Heart right ventricle (tissue), 16 donors: ENCODE measurements at regions not wholly inside any gene's neighbourhood (a gene's known extent, or its start where the extent isn't known, plus 50 kb on each side); places are given as distances from the start of the nearest gene placed in this dataset.

Experiments used
- ATAC-seq, 8 donors: fragments of 200-7000 bp; cut with Tn5 transposase; one replicate each; pipeline ENCODE4 v1.9.1; 2020; ENCODE audit warnings: mild to moderate bottlenecking in 8 of 8, moderate library complexity in 8 of 8, moderate number of reproducible peaks in 1 of 8
- DNase-seq, 2 donors: peaks; one replicate each; pipeline ENCODE4 v3.0.0-alpha.2; 2020
- H3K27ac ChIP-seq, 10 donors: fragments of 200-600 bp; sonication (generic) in 2 of 10; one replicate each; pipeline versions ENCODE4 v1.5.0 to v1.8.0; 2020 to 2022; ENCODE audit warnings: mild to moderate bottlenecking in 3 of 10
- H3K27me3 ChIP-seq, 7 donors: fragments of 200-600 bp; one replicate each; pipeline ENCODE4 v1.8.0; 2021 to 2022; ENCODE audit warnings: mild to moderate bottlenecking in 2 of 7
- H3K36me3 ChIP-seq, 9 donors: fragments of 200-600 bp; sonication (generic) in 1 of 9; one replicate each; pipeline versions ENCODE4 v1.5.0 to v1.8.0; 2020 to 2022; ENCODE audit warnings: mild to moderate bottlenecking in 2 of 9
- H3K4me1 ChIP-seq, 9 donors: fragments of 200-600 bp; sonication (generic) in 1 of 9; one replicate each; pipeline versions ENCODE4 v1.5.0 to v1.8.0; 2020 to 2022; ENCODE audit warnings: mild to moderate bottlenecking in 4 of 9
- H3K4me3 ChIP-seq, 10 donors: fragments of 200-600 bp; sonication (generic) in 2 of 10; one replicate each; pipeline versions ENCODE4 v1.5.0 to v1.8.0; 2020 to 2022; ENCODE audit warnings: mild to moderate bottlenecking in 7 of 10, moderate library complexity in 2 of 10
- H3K9me3 ChIP-seq, 11 donors: fragments of 200-600 bp in 10 of 11; sonication (generic) in 2 of 11; one replicate each; pipeline versions ENCODE4 v1.5.0 to v1.8.0; 2013 to 2022; ENCODE audit warnings: mild to moderate bottlenecking in 2 of 11, control low read depth in 1 of 11, moderate library complexity in 1 of 11
- CTCF ChIP-seq, 9 donors: fragments of 200-600 bp; sonication (generic) in 2 of 9; IDR thresholded peaks; one replicate each; pipeline versions ENCODE4 v1.5.0 to v1.8.0; 2021 to 2022; ENCODE audit warnings: antibody characterized with exemption in 9 of 9, mild to moderate bottlenecking in 5 of 9, moderate library complexity in 1 of 9
- WGBS, 2 donors: extraction: QIAGEN DNeasy Blood & Tissue Kit; methylation state at CpG; one replicate each; pipeline ENCODE4 v1.1.7; 2013; ENCODE audit warnings: inconsistent platforms in 1 of 2; 5-methylcytosine and 5-hydroxymethylcytosine counted together
- intact Hi-C, 10 donors: fragments of 100-400 bp; cut with DNase I; formaldehyde crosslinking; loops; one replicate each; pipeline versions ENCODE4 v1.11.1 to v1.14.2; 2022
- donor health status: Arrhythmogenic right ventricular cardiomyopathy.
- donor health status: ischemic (EF 13 %, LVEDD 7.1; RV severe dilation, severe dysfunction).
- donor health status: healthy with polysubstance abuse.
- donor health status: DM: no; HTN: yes; CAD: no.
- donor health status: DM: no; HTN: no; CAD: no.
- donor health status: ischemic (EF 25% LVEDD 6.9; RV normal size, moderate dysfunction).
- donor health status: ischemic (EF 25% LVEDD 5.7; RV mildly dilated, moderate dysfunction).
- donor health status: healthy.
- donor health status: DM: yes; HTN: yes; CAD: no.
- donor health status: Ischemic cardiomyopathy.
- donor health status: ischemic (EF 35%, LVEDD 5.7; RV mildly dilated, moderate dysfunction).
- donor health status: nonischemic (EF 11% LVEDD 7.7; RV severe dilation, severe dysfunction).
- donor health status: DM: yes; HTN: yes; CAD: no.
- donor health status: PGD.
- donor health status: ischemic (EF 29% LVEDD 5.4; RV normal size, mild dysfunction).
- donor health status: nonischemic (EF 23%, LVEDD 6.1; RV moderate dilation, normal function).

GRCh38 chr6:747028-747427 lies 54.1 kb upstream of the EXOC2 start:
- Histone ChIP-seq H3K27ac (no peak overlapping the region), H3K27me3 (peaks cover 0 to 5% (median 0%) of the 10 kb centered on the region in 7 donors), H3K9me3 (peaks cover 0 to 17% (median 0%) of the 10 kb centered on the region in 11 donors), H3K4me3 (no peak overlapping the region), H3K36me3 (no peaks in the 10 kb centered on the region), H3K4me1 (no peaks in the 10 kb centered on the region)
- WGBS, 2 donors: 62 to 65% methylated on average over 4 of the region's 4 CpGs
- ATAC-seq (no peak), DNase-seq (no peak)
- TF ChIP-seq CTCF (IDR thresholded peaks at IDR 0.05): no peak
- intact Hi-C loops: no loop called here

- Histone ChIP-seq H3K27ac (no peak overlapping the region), H3K36me3 (no peaks in the 10 kb centered on the region), H3K4me3 (no peak overlapping the region), H3K4me1 (no peaks in the 10 kb centered on the region), H3K9me3 (no peaks in the 10 kb centered on the region), H3K27me3 (peaks cover 0 to 12% (median 0%) of the 10 kb centered on the region in 7 donors)
- no peak for TF ChIP-seq CTCF (IDR thresholded peaks at IDR 0.05)
- DNase-seq (no peak), ATAC-seq (no peak)
- WGBS, 2 donors: 90 to 93% methylated on average over 7 of the region's 7 CpGs
- intact Hi-C loops: no loop called here
Observed at GRCh38 chr6:744666-745353, 51.9 kb upstream of the EXOC2 start.

GRCh38 chr6:743320-744096 lies 50.6 kb upstream of the EXOC2 start:
- no peak for ATAC-seq
- no peaks in the 10 kb centered on the region for H3K4me1 ChIP-seq
- peaks cover 0 to 16% (median 4%) of the 10 kb centered on the region in 7 donors for H3K27me3 ChIP-seq
- no peak for DNase-seq
- no peak for TF ChIP-seq CTCF (IDR thresholded peaks at IDR 0.05)
- WGBS, 2 donors: 73% methylated on average over 4 of the region's 4 CpGs
- H3K27ac ChIP-seq: no peak overlapping the region
- no peaks in the 10 kb centered on the region for H3K9me3 ChIP-seq
- no peak overlapping the region for H3K4me3 ChIP-seq
- H3K36me3 ChIP-seq: no peaks in the 10 kb centered on the region
- intact Hi-C loops: no loop called here
